ENCODE measurements at regions not wholly inside any gene's neighbourhood (a gene's known extent, or its start where the extent isn't known, plus 50 kb on each side); places are given as distances from the start of the nearest gene placed in this dataset.

DNA sequence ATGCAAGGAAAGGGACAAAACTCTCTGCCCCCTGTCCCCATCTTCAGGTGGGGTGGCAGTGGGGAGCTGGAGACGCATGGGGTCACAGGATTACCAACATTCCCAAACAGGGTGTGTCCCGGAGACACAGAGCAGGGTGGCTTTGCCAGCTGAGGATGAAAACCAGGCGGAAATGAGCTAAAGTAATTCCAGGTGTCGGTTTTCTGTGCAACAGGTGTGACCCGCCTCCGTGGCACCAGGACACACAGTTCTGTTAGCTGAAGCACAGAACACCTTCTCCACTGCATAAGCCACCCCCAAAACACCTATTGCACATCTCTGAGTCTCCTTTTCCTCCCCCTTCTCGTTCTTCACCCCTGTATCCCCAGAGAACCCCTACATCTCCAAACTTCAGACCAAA lies 122.7 kb upstream of the GLI2 start:
- TF ChIP-seq, protein P1, sequence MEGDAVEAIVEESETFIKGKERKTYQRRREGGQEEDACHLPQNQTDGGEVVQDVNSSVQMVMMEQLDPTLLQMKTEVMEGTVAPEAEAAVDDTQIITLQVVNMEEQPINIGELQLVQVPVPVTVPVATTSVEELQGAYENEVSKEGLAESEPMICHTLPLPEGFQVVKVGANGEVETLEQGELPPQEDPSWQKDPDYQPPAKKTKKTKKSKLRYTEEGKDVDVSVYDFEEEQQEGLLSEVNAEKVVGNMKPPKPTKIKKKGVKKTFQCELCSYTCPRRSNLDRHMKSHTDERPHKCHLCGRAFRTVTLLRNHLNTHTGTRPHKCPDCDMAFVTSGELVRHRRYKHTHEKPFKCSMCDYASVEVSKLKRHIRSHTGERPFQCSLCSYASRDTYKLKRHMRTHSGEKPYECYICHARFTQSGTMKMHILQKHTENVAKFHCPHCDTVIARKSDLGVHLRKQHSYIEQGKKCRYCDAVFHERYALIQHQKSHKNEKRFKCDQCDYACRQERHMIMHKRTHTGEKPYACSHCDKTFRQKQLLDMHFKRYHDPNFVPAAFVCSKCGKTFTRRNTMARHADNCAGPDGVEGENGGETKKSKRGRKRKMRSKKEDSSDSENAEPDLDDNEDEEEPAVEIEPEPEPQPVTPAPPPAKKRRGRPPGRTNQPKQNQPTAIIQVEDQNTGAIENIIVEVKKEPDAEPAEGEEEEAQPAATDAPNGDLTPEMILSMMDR (IDR thresholded peaks at IDR 0.05; ENCODE audit: low read length): no peak
- TF ChIP-seq EZH2 (IDR thresholded peaks at IDR 0.05; ENCODE audit: borderline replicate concordance, low read length): no peak

Data from OCI-LY1 (cell line).